NCI-H460 (cell line): ENCODE measurements at regions not wholly inside any gene's neighbourhood (a gene's known extent, or its start where the extent isn't known, plus 50 kb on each side); places are given as distances from the start of the nearest gene placed in this dataset.
"Not testable (repeated sequence)": the region's sequence is repeated elsewhere in the genome, so short reads cannot be mapped to it uniquely, and the experiment has no call there.

ENCODE experiments used
- DNase-seq: peaks from one replicate; pipeline ENCODE4 v3.0.0-alpha.2; 2016; ENCODE audit warnings: low read depth; ENCODE audit errors: extremely low read depth

DNA sequence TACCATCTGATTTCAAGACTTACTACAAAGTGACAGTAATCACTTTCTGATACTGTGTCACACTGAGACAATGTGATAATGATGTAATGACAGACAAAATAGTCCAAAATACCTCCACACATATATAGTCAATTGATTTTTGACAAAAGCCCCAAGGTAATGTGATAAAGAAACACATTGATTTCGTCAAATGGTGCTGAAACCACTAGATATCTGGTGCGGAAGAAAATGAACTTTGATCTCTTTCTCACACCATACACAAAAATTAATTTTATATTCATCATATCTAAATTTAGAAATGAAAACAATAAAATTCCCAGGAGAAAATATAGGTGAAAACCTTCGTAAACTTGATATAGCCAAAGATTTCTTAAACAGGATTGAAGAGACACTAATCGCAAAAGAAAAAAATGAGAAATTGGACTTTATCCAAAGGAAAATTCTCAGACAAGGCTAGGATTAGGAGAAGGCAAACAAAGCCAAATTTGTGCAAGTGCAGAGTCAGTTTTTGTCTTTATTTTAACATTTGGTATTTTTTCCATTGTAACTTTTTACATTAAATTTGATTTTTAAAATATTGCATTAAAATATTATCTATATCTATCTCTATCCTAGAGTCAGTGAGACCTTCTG is 739.9 kb downstream of the DIAPH3 start:
- no peak for DNase-seq

DNA sequence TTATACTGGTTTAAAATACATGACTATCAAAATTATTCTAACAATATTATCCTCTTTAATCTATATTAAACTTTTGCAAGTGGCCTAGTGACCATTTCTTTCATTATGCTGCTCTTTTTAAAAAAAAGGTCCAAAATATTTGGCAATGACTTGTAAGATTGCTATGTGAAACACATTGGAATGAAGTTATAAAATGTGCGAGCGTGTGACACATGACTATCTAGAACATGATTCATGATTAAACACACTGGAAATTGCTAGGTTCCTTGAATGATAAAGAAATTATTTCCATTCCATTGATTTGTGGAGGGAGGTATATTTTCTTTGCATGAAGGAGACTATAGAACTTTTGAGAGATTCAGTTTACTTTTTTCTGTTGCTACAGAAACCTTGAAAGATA is 739.1 kb downstream of the DIAPH3 start:
- DNase-seq = no peak

DNA sequence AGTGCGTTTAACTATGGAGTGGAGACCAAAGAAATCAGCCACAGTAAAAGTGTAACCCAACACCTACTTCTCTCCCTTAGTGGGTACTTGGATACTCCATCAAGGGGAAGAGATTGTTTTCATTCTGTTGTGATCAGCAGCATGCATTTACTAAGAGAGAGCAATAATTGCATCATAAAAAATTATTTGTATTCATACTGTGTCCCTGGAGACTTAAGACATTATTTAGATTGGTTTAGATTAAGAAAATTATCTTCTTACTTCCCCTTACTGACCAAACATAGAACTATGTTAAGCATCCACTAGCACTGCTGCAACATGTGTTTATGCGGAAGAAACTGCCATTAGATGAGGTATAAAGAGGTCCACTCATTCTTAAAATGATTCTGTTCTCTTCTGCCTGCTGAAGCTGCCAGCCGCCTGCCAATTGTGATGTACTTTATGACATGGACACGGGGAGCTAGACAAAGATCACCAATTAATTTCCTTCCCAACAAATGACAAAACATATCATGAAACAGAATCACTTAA is 738.5 kb downstream of the DIAPH3 start:
- DNase-seq = no peak

GRCh38 chr13:59435024-59435423 is 728.7 kb downstream of the DIAPH3 start:
- no peak for DNase-seq

DNA sequence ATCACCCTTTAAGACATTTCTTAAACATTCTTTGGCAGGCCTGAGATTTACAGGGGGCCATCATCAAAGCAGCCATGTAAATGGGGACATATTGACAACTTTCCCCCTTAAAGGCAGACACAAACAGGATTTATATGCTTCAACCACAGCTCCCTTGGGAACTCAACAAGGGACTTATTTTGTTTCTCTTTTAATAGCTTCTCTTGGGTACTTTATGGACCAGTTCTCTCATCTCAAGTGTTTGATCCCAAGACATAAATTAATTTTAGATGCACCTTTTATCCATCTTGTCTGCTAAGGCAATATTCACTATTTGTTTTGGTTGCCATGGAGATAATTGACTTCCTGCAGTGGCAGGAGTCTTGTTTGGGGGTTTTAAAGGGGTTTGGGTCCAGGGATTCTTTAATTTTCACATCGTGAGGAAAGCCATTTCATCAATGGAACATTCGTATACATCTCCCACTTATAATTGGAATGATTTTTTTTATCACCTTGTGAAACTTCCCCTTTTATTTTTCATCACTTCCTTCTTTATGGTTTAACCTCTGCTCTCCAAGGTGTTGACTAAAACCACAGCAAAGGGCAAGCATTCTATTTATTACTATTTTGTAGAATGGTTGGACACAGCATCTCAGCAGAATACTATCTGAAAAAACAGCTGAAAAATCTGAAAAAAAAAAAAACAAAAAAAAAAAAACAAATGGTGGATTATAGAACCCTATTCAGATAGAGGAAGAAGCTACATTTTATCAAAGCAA is 726.0 kb downstream of the DIAPH3 start:
- DNase-seq = no peak

DNA sequence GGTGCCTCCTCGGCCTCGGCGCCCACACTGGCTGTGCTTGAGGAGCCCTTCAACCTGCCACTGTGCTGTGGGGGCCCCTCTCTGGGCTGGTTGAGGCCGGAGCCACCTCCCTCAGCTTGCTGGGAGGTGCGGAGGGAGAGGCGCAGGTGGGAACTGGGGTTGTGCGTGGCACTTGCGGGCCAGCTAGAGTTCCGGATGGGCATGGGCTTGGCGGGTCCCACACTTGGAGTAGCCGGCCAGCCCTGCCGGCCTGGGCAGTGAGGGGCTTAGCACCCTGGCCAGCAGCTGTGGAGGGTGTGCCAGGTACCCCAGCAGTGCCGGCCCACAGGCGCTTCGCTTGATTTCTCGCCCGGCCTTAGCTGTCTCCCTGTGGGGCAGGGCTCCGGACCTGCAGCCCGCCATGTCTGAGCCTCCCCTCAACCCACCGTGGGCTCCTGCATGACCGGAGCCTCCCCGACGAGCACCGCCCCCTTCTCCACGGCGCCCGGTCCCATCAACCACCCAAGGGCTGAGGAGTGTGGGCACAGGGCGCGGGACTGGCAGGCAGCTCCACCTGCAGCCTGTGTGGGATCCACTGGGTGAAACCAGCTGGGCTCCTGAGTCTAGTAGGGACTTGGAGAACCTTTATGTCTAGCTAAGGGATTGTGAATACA is 723.8 kb downstream of the DIAPH3 start:
- no peak for DNase-seq

DNA sequence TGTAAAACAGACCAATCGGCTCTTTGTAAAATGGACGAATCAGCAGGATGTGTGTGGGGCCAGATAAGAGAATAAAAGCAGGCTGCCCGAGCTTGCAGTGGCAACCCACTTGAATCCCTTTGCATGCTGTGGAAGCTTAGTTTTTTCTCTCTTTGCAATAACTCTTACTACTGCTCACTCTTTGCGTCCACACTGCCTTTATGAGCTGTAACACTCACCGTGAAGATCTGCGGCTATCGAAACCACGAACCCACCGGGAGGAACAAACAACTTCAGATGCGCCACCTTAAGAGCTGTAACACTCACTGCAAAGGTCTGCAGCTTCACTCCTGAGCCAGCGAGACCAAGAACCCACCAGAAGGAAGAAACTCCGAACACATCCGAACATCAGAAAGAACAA is 722.7 kb downstream of the DIAPH3 start:
- not testable (repeated sequence) for DNase-seq

- no peak for DNase-seq
Measured at GRCh38 chr13:59441596-59442280, 722.0 kb downstream of the DIAPH3 start.

GRCh38 chr13:59442461-59442860 is 721.3 kb downstream of the DIAPH3 start:
- no peak for DNase-seq

DNA sequence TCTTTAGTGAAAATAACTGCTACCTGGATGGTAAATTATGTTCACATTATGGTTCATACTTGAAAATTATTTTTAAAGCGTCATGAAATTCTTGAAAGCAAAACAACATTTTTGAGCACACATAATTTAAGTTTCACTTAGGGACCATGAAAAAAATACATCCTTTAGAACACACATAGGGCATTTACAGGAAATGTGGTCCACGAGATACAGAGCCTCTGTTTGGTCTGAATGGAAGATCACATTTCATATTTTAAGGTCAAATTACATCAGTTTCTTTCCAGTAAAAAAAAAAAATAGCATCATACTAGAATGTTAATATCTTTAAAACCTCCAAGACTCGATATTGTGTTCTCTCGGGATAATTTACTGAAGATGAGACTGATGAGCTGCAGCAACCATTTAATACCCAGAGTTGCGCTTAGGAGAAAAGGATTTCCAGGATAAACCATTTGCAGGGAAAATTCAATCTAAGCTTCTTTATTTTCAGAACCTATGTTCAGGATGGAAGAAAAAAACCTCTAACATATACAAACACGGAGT is 720.7 kb downstream of the DIAPH3 start:
- DNase-seq = no peak

GRCh38 chr13:59444210-59444857 is 719.4 kb downstream of the DIAPH3 start:
- no peak for DNase-seq

DNA sequence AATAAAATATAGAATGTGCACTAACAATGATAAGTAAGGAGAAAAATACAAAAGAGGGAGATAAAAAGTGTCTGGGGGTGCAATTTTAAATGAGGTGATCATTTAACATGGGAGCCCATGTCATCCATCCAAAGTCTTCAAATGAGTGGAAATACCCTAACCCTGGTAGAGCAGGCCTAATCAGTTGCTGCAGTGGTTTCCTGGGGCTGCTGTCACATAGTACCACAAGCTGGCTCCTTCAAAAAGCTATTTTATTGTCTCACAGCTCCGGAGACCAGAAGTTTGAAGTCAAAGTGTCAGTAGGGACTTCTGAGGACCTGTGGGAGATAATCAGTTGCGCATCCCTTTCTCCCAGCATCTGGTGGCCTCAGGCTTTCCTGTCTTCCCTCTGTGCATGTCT is 717.9 kb downstream of the DIAPH3 start:
- no peak for DNase-seq

DNA sequence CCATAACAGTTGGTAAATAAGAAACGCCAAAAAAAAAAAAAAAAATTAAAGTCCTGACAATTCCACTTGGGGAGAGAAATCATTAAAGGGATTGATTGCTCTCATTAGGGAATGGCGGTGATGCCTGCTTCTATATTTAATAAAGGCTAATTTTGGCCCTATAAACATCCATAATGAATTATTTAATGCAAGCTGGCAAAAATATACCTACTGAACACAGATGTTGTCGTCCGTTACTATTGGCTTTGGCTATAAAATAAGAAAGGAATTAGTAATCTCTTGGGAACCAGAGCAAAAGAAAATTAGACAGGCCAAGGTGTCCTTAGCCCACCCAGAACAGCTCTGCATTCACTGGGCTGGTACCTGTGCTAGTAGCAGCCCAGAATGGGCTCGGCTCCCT is 717.3 kb downstream of the DIAPH3 start:
- no peak for DNase-seq

- no peak for DNase-seq
Measured at GRCh38 chr13:59447031-59447430, 716.7 kb downstream of the DIAPH3 start.

DNA sequence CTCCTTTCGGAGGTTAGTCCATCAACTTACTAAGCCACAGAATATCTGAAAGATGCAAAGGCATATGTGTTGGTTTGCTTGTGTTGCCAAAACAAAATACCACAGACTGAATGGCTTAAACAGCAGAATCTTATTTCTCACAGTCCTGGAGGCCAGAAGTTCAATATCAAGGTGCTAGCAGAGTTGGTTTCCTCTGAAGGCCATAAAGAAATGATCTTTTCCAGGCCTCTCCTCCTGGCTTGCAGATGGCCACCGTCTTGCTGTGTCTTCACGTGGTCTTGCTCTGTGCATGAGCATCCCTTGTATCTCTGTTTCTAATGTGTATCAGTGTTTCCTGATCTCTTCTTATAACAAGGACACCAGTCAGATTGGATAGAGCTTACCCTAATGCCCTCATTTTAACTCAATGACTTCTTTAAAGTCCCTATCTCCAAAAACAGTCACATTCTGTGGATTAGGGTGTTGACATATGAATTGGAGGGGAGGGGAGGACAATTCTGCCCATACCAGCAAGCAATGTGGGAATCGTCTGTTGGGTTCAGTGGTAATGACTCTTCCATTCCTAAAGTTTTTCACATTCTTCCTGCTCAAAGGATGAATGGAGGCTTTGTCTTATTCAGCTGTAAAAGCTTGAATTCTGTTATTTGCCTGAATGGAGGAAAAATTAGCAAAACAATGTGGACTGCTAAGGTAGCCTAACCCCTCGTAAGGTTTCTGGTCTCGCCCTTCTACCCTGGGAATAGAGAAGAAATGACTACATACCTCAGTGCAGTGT is 715.7 kb downstream of the DIAPH3 start:
- no peak for DNase-seq

GRCh38 chr13:59449750-59450149 is 714.0 kb downstream of the DIAPH3 start:
- no peak for DNase-seq

DNA sequence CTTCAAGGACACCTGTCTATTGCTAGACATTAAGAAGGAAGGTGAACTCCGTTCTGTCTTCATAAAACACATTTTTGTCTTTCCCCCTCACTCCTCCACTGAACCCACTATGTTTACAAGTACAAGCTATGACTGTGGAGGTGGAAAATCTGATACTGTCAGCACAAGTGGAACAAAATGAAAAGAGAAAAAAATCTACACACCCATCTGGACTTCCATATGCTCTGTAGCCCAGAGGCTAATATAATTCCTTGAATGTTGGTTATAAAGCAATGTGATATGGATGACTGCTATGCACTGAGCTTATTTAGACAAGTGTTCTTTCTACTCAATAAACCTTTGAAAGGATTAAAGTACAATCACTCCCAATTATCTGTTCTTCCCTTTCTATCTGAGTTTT is 713.5 kb downstream of the DIAPH3 start:
- DNase-seq = no peak

GRCh38 chr13:59451236-59451635 is 712.5 kb downstream of the DIAPH3 start:
- DNase-seq = no peak

DNA sequence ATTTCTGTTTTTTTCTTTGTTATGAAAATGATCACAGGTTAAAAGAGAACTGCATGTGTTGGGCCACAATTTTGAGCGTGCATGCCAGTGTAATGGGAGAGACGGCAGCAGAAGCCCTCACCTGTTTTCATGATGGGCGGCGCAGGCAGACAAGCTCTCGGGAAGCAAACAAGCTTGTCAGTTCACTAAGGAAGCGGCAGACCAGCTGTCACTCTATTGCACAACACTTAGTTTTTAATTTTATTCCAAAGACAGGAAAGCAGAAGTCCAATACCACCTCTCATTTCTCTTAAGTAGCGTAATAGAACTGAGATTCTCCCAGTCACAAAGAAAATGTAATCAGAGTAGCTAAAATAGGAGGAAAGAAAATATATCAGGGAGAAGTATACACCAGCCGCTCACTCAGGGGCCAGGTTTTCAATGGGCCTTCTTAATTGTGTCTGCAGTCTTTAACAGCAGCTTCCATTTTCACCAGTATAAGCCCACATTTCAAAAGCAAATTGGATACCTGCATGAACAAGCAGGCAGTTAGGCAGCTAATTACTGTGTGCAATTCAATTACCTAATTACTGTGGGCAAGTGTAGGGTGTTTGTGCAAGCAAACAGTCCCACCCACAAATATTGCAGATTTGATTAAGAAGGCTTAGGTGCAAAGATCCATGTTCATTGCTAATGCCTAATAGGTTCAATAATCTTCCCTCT is 711.4 kb downstream of the DIAPH3 start:
- DNase-seq = no peak
